ENCODE measurements at regions not wholly inside any gene's neighbourhood (a gene's known extent, or its start where the extent isn't known, plus 50 kb on each side); places are given as distances from the start of the nearest gene placed in this dataset.

GRCh38 chr2:34492561-34493455, 893.7 kb upstream of the FAM98A start:
- no peak for TF ChIP-seq CTCF (IDR thresholded peaks at IDR 0.05)
- TF ChIP-seq POLR2A (IDR thresholded peaks at IDR 0.05): no peak
